Hematopoietic multipotent progenitor cell treated with erythropoietin and hydrocortisone succinate and interleukin-3 and kit ligand, for 8 days (in vitro differentiated cells): ENCODE measurements at regions not wholly inside any gene's neighbourhood (a gene's known extent, or its start where the extent isn't known, plus 50 kb on each side); places are given as distances from the start of the nearest gene placed in this dataset.
A peak's percentile ranks its signal among the peaks of the same experiment; 100 is the strongest.
"Not testable (repeated sequence)": the region's sequence is repeated elsewhere in the genome, so short reads cannot be mapped to it uniquely, and the experiment has no call there.

Experiments
- DNase-seq: peaks from one replicate; pipeline ENCODE4 v3.0.0-alpha.2; 2015

GRCh38 chr5:135176991-135177390, 143.0 kb upstream of the PITX1 start:
- no peak for DNase-seq

GRCh38 chr5:135174315-135175096, 140.5 kb upstream of the PITX1 start:
- peak; percentile 48 for DNase-seq

- DNase-seq, result peak; percentile 85
These were observed 139.7 kb upstream of the PITX1 start for GRCh38 chr5:135173662-135174290.

- no peak for DNase-seq
These were observed 138.7 kb upstream of the PITX1 start for GRCh38 chr5:135172718-135173117.

GRCh38 chr5:135171336-135171735, 137.3 kb upstream of the PITX1 start:
- DNase-seq, result no peak

GRCh38 chr5:135170500-135170899, 136.5 kb upstream of the PITX1 start:
- DNase-seq, result no peak

- no peak for DNase-seq
These were observed 135.7 kb upstream of the PITX1 start for GRCh38 chr5:135169753-135170152.

GRCh38 chr5:135167634-135168033, 133.6 kb upstream of the PITX1 start:
- no peak for DNase-seq

GRCh38 chr5:135164873-135165614, 131.0 kb upstream of the PITX1 start:
- not testable (repeated sequence) for DNase-seq

- no peak for DNase-seq
These were observed 129.9 kb upstream of the PITX1 start for GRCh38 chr5:135163964-135164363.

- no peak for DNase-seq
These were observed 129.4 kb upstream of the PITX1 start for GRCh38 chr5:135163391-135163790.

- DNase-seq, result no peak
These were observed 128.7 kb upstream of the PITX1 start for GRCh38 chr5:135162661-135163265.

GRCh38 chr5:135161221-135161620, 127.2 kb upstream of the PITX1 start:
- no peak for DNase-seq

- no peak for DNase-seq
These were observed 126.1 kb upstream of the PITX1 start for GRCh38 chr5:135160036-135160675.

GRCh38 chr5:135159626-135160025, 125.6 kb upstream of the PITX1 start:
- DNase-seq, result no peak

- DNase-seq, result peak; percentile 67
These were observed 125.0 kb upstream of the PITX1 start for GRCh38 chr5:135158982-135159381.

GRCh38 chr5:135158314-135158697, 124.3 kb upstream of the PITX1 start:
- no peak for DNase-seq

GRCh38 chr5:135157421-135158313, 123.6 kb upstream of the PITX1 start:
- DNase-seq, result peak; percentile 89

GRCh38 chr5:135156715-135157404, 122.8 kb upstream of the PITX1 start:
- DNase-seq, result no peak

- DNase-seq, result no peak
These were observed 122.3 kb upstream of the PITX1 start for GRCh38 chr5:135156337-135156714.

- DNase-seq, result no peak
These were observed 121.7 kb upstream of the PITX1 start for GRCh38 chr5:135155616-135156214.
